ENCODE measurements at regions not wholly inside any gene's neighbourhood (a gene's known extent, or its start where the extent isn't known, plus 50 kb on each side); places are given as distances from the start of the nearest gene placed in this dataset.
"Not testable (repeated sequence)": the region's sequence is repeated elsewhere in the genome, so short reads cannot be mapped to it uniquely, and the experiment has no call there.

DNA sequence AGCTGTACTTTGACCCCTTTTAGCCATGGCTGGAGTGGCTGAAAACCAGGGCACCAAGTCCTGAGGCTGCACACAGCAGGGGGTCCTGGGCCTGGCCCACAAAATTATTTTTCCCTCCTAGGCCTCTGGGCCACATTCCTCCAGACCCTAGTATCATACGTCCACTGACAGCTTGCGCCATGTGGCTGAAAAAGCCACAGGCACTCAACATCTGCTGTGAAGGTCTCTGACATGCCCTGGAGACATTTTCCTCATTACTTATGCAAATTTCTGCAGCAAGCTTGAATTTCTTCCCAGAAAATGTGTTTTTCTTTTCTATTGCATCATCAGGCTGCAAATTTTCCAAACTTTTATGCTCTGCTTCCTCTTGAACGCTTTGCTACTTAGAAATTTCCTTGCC, 239.0 kb downstream of the SQOR start:
- Histone ChIP-seq H3K9ac (ENCODE audit: low read depth, low read length) (no peak overlapping the region), H3K4me1 (ENCODE audit: control insufficient read depth, insufficient read depth, low read length) (no peaks in the 10 kb centered on the region), H3K27me3 (ENCODE audit: control insufficient read depth, insufficient read depth, low read length) (no peaks in the 10 kb centered on the region), H3K9me3 (replicated peaks; ENCODE audit: low read length) (no peaks in the 10 kb centered on the region), H3K36me3 (ENCODE audit: insufficient read depth, low read length) (no peaks in the 10 kb centered on the region), H3K4me2 (ENCODE audit: low read length) (no peak overlapping the region), H3K4me3 (ENCODE audit: low read length) (no peak overlapping the region)

DNA sequence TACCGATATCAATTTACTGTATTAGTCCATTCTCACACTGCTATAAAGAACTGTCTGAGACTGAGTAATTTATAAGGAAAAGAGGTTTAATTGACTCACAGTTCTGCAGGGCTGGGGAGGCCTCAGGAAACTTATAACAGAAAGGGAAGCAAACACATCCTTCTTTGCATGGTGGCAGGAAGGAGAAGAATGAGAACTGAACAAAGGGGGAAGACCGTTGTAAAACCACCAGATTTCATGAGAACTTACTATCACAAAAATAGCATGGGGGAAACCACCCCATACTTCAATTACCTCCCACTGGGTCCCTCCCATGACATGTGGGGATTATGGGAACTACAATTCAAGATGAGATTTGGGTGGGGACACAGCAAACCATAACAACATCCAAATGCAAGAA, 239.7 kb downstream of the SQOR start:
- not testable (repeated sequence) for H3K4me1 ChIP-seq (ENCODE audit: control insufficient read depth, insufficient read depth, low read length); H3K36me3 ChIP-seq (ENCODE audit: insufficient read depth, low read length); H3K9me3 ChIP-seq (replicated peaks; ENCODE audit: low read length); H3K4me3 ChIP-seq (ENCODE audit: low read length); H3K9ac ChIP-seq (ENCODE audit: low read depth, low read length); H3K27me3 ChIP-seq (ENCODE audit: control insufficient read depth, insufficient read depth, low read length); H3K4me2 ChIP-seq (ENCODE audit: low read length)

DNA sequence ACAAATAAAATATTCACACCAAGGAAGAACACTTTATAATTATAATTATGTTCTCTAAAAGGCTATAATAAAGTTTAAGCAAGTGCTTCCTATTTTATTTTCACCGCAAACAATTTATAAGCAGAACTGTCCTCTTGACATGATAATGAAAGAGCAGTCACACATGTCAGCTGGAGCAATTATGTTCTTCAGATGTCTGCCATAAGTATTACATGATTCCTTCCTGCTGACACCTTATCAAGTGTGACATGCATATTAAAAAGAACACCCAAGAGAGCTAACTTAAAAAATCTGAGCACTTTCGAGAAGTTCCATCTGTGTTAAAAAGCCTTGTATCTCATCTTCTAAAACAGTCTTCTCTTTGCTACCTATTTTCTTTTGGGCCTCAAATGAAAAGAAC, 249.5 kb downstream of the SQOR start:
- Histone ChIP-seq H3K4me3 (ENCODE audit: low read length) (no peak overlapping the region), H3K4me1 (ENCODE audit: control insufficient read depth, insufficient read depth, low read length) (no peaks in the 10 kb centered on the region), H3K9ac (ENCODE audit: low read depth, low read length) (no peak overlapping the region), H3K9me3 (replicated peaks; ENCODE audit: low read length) (no peaks in the 10 kb centered on the region), H3K4me2 (ENCODE audit: low read length) (no peak overlapping the region), H3K36me3 (ENCODE audit: insufficient read depth, low read length) (no peaks in the 10 kb centered on the region), H3K27me3 (ENCODE audit: control insufficient read depth, insufficient read depth, low read length) (no peaks in the 10 kb centered on the region)

DNA sequence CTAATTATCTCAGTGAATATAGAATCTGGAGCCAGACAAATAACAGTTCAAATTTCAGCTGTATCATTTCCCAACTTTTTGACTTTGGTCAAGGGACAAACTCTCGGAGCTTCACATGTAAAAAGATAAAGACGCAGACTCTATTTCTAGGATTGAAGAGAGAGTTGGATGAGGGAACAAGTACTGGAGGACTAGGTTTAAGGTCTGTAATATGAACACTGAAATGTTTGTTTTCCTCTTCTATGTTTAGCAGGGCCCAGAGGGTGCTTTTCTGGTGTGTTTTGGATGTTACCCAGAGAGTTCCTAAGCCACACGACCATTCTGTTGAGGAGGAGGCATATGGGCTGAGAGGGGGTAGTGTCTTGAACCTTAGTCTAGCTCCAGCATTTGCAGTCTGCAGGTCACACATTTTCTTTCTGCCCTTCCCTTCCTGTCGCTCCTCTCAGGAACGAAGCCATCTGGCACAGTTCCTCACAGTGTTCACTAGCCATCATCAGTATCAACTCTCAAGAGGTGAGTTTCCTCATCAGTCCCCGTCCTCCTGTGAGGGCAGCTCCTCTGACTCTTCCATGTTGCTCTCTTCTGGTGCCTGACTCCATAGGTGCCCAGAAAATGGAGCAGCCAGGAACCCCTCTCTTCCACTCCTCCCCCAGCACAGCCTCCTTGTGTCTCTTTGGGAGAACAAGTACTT, 250.1 kb downstream of the SQOR start:
- Histone ChIP-seq H3K9ac (ENCODE audit: low read depth, low read length) (no peak overlapping the region), H3K27me3 (ENCODE audit: control insufficient read depth, insufficient read depth, low read length) (no peaks in the 10 kb centered on the region), H3K4me1 (ENCODE audit: control insufficient read depth, insufficient read depth, low read length) (no peaks in the 10 kb centered on the region), H3K4me2 (ENCODE audit: low read length) (no peak overlapping the region), H3K4me3 (ENCODE audit: low read length) (no peak overlapping the region), H3K36me3 (ENCODE audit: insufficient read depth, low read length) (no peaks in the 10 kb centered on the region), H3K9me3 (replicated peaks; ENCODE audit: low read length) (no peaks in the 10 kb centered on the region)

DNA sequence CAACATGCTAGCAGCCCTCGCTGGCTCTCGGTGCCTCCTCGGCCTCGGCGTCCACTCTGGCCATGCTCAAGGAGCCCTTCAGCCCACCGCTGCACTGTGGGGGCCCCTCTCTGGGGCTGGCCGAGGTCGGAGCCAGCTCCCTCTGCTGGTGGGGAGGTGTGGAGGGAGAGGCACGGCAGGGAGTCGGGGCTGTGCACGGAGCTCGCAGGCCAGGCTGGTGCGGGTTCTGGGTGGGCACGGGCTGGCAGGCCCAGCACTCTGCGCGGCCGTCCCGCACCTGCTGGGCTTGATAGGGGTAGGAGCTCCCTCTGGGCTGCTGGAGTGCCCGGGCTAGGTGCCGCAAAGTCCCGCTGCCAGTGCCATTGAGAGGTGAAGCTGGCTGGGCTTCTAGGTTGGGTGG, 251.0 kb downstream of the SQOR start:
- no peak overlapping the region for H3K4me3 ChIP-seq (ENCODE audit: low read length)
- H3K9me3 ChIP-seq (replicated peaks; ENCODE audit: low read length), result no peaks in the 10 kb centered on the region
- no peak overlapping the region for H3K4me2 ChIP-seq (ENCODE audit: low read length)
- H3K4me1 ChIP-seq (ENCODE audit: control insufficient read depth, insufficient read depth, low read length), result no peaks in the 10 kb centered on the region
- no peaks in the 10 kb centered on the region for H3K27me3 ChIP-seq (ENCODE audit: control insufficient read depth, insufficient read depth, low read length)
- H3K9ac ChIP-seq (ENCODE audit: low read depth, low read length), result no peak overlapping the region
- no peaks in the 10 kb centered on the region for H3K36me3 ChIP-seq (ENCODE audit: insufficient read depth, low read length)

DNA sequence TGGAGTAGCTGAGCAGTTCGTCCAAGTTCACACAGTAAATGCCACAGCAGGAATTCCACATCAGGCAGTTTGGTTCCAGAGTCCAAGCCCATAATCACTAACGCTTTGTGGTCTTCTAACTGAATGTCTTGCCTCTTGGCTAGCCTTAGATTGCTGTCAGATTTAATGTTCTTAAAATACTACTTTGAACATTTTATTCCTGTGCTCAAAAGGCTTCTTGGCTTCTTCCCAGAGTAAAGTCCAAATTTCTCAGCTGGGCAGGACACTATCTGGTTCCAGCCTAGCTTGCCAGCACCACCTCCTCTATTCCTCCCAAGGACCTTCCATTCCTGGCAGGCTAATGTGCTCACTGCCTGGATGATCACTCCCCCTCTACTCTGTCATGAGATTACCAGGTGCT, 256.9 kb downstream of the SQOR start:
- no peaks in the 10 kb centered on the region for H3K4me1 ChIP-seq (ENCODE audit: control insufficient read depth, insufficient read depth, low read length)
- H3K27me3 ChIP-seq (ENCODE audit: control insufficient read depth, insufficient read depth, low read length), result no peaks in the 10 kb centered on the region
- H3K9ac ChIP-seq (ENCODE audit: low read depth, low read length), result no peak overlapping the region
- no peaks in the 10 kb centered on the region for H3K36me3 ChIP-seq (ENCODE audit: insufficient read depth, low read length)
- H3K4me3 ChIP-seq (ENCODE audit: low read length), result no peak overlapping the region
- no peaks in the 10 kb centered on the region for H3K9me3 ChIP-seq (replicated peaks; ENCODE audit: low read length)
- H3K4me2 ChIP-seq (ENCODE audit: low read length), result no peak overlapping the region

DNA sequence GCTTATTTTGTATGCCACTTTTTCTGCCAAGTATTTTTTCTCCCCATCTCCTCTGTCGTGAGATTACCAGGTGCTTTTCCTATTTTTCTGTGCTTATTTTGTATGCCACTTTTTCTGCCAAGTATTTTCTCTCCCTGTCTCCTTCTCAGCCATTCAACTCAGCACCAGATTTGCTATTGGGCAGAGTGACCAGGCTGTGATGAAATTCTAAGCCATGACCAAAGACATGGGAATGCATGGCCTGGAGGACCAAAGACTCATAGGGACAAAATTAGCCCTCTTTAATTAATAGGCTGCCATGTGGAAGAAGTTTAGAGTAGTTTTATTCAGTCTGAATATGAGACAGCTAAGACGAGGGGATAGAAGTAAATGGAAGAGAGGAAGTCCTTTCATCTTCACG, 257.4 kb downstream of the SQOR start:
- no peaks in the 10 kb centered on the region for H3K4me1 ChIP-seq (ENCODE audit: control insufficient read depth, insufficient read depth, low read length)
- H3K36me3 ChIP-seq (ENCODE audit: insufficient read depth, low read length), result no peaks in the 10 kb centered on the region
- H3K27me3 ChIP-seq (ENCODE audit: control insufficient read depth, insufficient read depth, low read length), result no peaks in the 10 kb centered on the region
- no peak overlapping the region for H3K4me3 ChIP-seq (ENCODE audit: low read length)
- no peaks in the 10 kb centered on the region for H3K9me3 ChIP-seq (replicated peaks; ENCODE audit: low read length)
- no peak overlapping the region for H3K9ac ChIP-seq (ENCODE audit: low read depth, low read length)
- no peak overlapping the region for H3K4me2 ChIP-seq (ENCODE audit: low read length)

DNA sequence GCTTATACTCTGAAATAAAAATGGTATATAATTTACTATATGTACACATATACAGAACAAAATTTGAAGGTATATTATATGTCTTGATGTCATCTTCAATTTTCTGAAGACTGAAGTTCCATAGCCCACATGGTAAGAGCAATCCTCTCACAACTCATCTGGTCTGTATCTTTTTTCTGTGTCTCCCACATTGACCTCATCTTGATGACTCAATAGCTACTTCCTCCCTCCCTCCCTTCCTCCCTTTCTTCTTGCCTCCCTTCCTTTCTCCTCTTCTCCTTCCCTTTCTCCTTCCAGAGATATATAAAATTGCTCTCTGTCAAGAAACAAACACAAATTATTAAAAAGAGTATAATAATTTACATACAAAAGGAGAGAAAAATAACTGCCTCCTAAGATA, 268.5 kb downstream of the SQOR start:
- Histone ChIP-seq H3K4me2 (ENCODE audit: low read length) (no peak overlapping the region), H3K9ac (ENCODE audit: low read depth, low read length) (no peak overlapping the region), H3K4me1 (ENCODE audit: control insufficient read depth, insufficient read depth, low read length) (no peaks in the 10 kb centered on the region), H3K9me3 (replicated peaks; ENCODE audit: low read length) (no peaks in the 10 kb centered on the region), H3K27me3 (ENCODE audit: control insufficient read depth, insufficient read depth, low read length) (no peaks in the 10 kb centered on the region), H3K4me3 (ENCODE audit: low read length) (no peak overlapping the region), H3K36me3 (ENCODE audit: insufficient read depth, low read length) (no peaks in the 10 kb centered on the region)

DNA sequence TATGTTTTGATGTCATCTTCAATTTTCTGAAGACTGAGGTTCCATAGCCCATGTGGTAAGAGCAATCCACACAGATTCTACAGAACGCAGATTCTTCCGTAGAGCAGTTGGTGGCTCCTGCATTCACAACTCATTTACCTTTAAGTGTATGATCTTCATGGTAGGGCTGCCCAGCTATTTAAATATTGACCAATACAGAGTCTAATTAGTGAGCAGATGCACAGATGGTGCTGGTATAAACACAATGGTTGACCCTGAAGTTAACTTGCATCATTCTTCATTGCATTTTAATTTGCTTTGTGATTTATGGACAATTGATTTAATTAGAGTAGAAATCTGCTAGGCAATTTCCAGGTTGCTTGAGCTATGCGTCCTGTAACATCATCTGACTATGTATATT, 269.2 kb downstream of the SQOR start:
- no peaks in the 10 kb centered on the region for H3K27me3 ChIP-seq (ENCODE audit: control insufficient read depth, insufficient read depth, low read length)
- no peak overlapping the region for H3K4me2 ChIP-seq (ENCODE audit: low read length)
- H3K4me3 ChIP-seq (ENCODE audit: low read length), result no peak overlapping the region
- no peaks in the 10 kb centered on the region for H3K36me3 ChIP-seq (ENCODE audit: insufficient read depth, low read length)
- H3K9me3 ChIP-seq (replicated peaks; ENCODE audit: low read length), result no peaks in the 10 kb centered on the region
- H3K9ac ChIP-seq (ENCODE audit: low read depth, low read length), result no peak overlapping the region
- no peaks in the 10 kb centered on the region for H3K4me1 ChIP-seq (ENCODE audit: control insufficient read depth, insufficient read depth, low read length)

DNA sequence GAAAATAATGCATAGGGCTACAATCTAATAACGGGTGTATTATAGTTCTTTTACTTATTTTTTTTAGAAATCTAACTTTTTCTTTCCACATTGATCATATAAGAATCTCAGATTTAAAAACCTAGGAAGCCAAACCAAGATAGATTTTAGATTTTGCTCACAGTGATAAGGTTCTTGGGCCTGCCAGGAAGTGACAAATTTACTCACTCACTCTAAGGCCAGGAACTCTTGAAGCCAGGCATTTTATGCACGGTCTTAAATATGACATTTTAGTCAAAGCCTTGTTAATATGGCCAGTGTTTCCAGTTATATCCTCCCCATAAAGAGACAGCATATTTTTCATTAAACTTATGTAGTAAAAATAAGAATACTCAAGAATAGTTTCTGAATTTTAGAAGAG, 271.4 kb downstream of the SQOR start:
- no peak overlapping the region for H3K9ac ChIP-seq (ENCODE audit: low read depth, low read length)
- no peaks in the 10 kb centered on the region for H3K36me3 ChIP-seq (ENCODE audit: insufficient read depth, low read length)
- no peaks in the 10 kb centered on the region for H3K9me3 ChIP-seq (replicated peaks; ENCODE audit: low read length)
- no peak overlapping the region for H3K4me2 ChIP-seq (ENCODE audit: low read length)
- H3K4me1 ChIP-seq (ENCODE audit: control insufficient read depth, insufficient read depth, low read length), result no peaks in the 10 kb centered on the region
- H3K4me3 ChIP-seq (ENCODE audit: low read length), result no peak overlapping the region
- H3K27me3 ChIP-seq (ENCODE audit: control insufficient read depth, insufficient read depth, low read length), result no peaks in the 10 kb centered on the region

DNA sequence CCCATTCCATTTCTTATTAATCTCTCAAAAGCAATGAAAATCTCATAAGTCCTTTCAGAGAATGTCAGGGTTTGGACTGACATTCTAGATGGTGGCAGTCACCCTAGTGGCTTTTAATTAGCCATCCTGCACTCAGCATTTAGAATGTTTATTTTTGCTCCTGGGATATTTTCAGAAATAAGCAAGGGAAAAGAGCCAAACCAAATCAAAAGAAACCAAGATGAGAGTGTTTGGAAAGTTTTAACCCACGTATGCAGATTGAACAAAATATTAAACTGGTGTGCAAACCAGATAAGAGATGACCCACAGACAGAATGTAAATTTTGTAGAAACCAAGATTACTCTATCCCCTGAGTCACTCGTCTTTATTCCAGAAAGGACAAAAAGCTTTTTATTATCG, 275.8 kb downstream of the SQOR start:
- no peaks in the 10 kb centered on the region for H3K4me1 ChIP-seq (ENCODE audit: control insufficient read depth, insufficient read depth, low read length)
- no peak overlapping the region for H3K9ac ChIP-seq (ENCODE audit: low read depth, low read length)
- H3K4me2 ChIP-seq (ENCODE audit: low read length), result no peak overlapping the region
- H3K4me3 ChIP-seq (ENCODE audit: low read length), result no peak overlapping the region
- H3K27me3 ChIP-seq (ENCODE audit: control insufficient read depth, insufficient read depth, low read length), result no peaks in the 10 kb centered on the region
- H3K9me3 ChIP-seq (replicated peaks; ENCODE audit: low read length), result no peaks in the 10 kb centered on the region
- H3K36me3 ChIP-seq (ENCODE audit: insufficient read depth, low read length), result no peaks in the 10 kb centered on the region

DNA sequence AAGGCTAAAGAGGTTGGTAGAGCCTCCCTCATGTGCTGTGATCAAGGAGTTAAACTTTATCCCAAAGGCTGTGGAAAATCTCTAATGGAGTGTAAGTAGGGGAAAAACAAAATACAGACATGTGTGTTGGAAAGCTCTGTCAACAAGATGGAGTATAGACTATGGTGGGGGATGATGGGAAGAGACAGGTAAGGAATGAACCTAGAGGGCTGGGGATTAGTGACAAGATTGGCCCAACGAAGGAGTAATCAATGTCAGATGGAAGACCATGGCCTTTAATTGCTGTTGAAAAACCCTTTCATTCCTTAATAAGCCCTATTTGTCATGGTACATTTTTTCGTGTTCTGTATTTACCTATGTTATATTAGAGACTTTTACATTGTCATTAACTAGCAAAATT, 278.6 kb downstream of the SQOR start:
- Histone ChIP-seq H3K9me3 (replicated peaks; ENCODE audit: low read length) (no peaks in the 10 kb centered on the region), H3K4me3 (ENCODE audit: low read length) (no peak overlapping the region), H3K4me1 (ENCODE audit: control insufficient read depth, insufficient read depth, low read length) (no peaks in the 10 kb centered on the region), H3K4me2 (ENCODE audit: low read length) (no peak overlapping the region), H3K27me3 (ENCODE audit: control insufficient read depth, insufficient read depth, low read length) (no peaks in the 10 kb centered on the region), H3K9ac (ENCODE audit: low read depth, low read length) (no peak overlapping the region), H3K36me3 (ENCODE audit: insufficient read depth, low read length) (no peaks in the 10 kb centered on the region)

Data from skeletal muscle satellite cell (primary cell).